Psoas muscle (tissue), 7 donors: ENCODE measurements at regions not wholly inside any gene's neighbourhood (a gene's known extent, or its start where the extent isn't known, plus 50 kb on each side); places are given as distances from the start of the nearest gene placed in this dataset.

ENCODE experiments used
- ATAC-seq, 4 donors: fragments of 200-7000 bp; cut with Tn5 transposase; one replicate each; pipeline ENCODE4 v1.9.1; 2020; ENCODE audit warnings: moderate library complexity in 3 of 4, mild to moderate bottlenecking in 2 of 4
- DNase-seq, 2 donors: peaks; one replicate each; pipeline ENCODE4 v3.0.0-alpha.2; 2020
- H3K27ac ChIP-seq: fragments of 200-600 bp; one replicate; pipeline ENCODE4 v1.8.0; 2022
- H3K27me3 ChIP-seq, 3 donors: fragments of 200-600 bp in 1 of 3; one replicate each; pipeline versions ENCODE4 v1.6.1 to v1.8.0; 2013 to 2022; ENCODE audit warnings: low read length in 2 of 3, mild to moderate bottlenecking in 2 of 3, moderate library complexity in 1 of 3; ENCODE audit not compliant: insufficient read depth in 3 of 3
- H3K36me3 ChIP-seq, 2 donors: fragments of 200-600 bp in 1 of 2; one replicate each; pipeline versions ENCODE4 v1.6.1 to v1.8.0; 2013 to 2022; ENCODE audit warnings: low read depth in 1 of 2, mild to moderate bottlenecking in 1 of 2, moderate library complexity in 1 of 2; ENCODE audit not compliant: insufficient read depth in 1 of 2
- H3K4me1 ChIP-seq: fragments of 200-600 bp; one replicate; pipeline ENCODE4 v1.8.0; 2022
- H3K4me3 ChIP-seq: fragments of 200-600 bp; one replicate; pipeline ENCODE4 v1.8.0; 2022; ENCODE audit warnings: mild to moderate bottlenecking
- H3K9me3 ChIP-seq: fragments of 200-600 bp; one replicate; pipeline ENCODE4 v1.8.0; 2022
- WGBS, 3 donors: extraction: QIAGEN DNeasy Blood & Tissue Kit; methylation state at CpG; one replicate each; pipeline versions ENCODE4 v1.1.6 to v1.1.7; 2013; 5-methylcytosine and 5-hydroxymethylcytosine counted together
- intact Hi-C, 2 donors: fragments of 100-400 bp; cut with DNase I; formaldehyde crosslinking; loops; one replicate each; pipeline versions ENCODE4 v1.11.0 to v1.14.2; 2022
- TF ChIP-seq, protein P1 (sequence below): fragments of 200-600 bp; IDR thresholded peaks from one replicate; pipeline ENCODE4 v1.8.0; 2022; ENCODE audit warnings: antibody characterized with exemption
- donor health status: healthy with polysubstance abuse.
- donor health status: DM: no; HTN: no; CAD: no; lungs with moderate emphysema.
- donor health status: Bipolar disorder and iron deficiency.
- donor health status: healthy.
- donor health status: DM: yes; HTN: yes; CAD: no.
- donor health status: DM: no; HTN: no; CAD: no.
- donor health status: DM: yes; HTN: yes; CAD: no.

DNA sequence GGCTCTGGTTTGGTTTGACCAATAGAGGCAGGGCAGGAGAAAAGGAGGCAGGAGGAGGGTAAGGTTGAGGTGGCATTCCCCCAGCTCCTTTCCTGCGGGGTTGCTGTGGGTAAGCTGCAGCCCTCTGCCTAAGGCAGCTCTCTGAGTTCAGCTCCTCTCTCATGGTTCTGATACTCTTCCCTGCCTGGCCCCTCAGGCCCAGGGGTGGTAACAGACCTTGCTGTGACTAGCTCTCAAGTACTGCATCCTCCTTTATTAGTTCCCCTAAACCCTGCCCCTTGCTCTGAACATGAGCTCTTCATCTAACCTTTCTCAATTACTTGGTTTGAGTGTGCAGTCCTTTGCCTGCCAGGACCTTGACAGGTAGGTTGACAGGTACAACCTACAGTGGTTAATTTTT is 205.5 kb downstream of the SLC4A3 start:
- Histone ChIP-seq H3K9me3 (no peaks in the 10 kb centered on the region), H3K36me3 (no peaks in the 10 kb centered on the region), H3K27me3 (no peaks in the 10 kb centered on the region), H3K27ac (no peak overlapping the region), H3K4me3 (no peak overlapping the region), H3K4me1 (no peaks in the 10 kb centered on the region)
- ATAC-seq = no peak
- intact Hi-C loops = loop anchor here (5.0 to 10.0 kb wide), 2 partner anchors 88 to 96 kb away; no protein-coding TSS in a partner anchor
- TF ChIP-seq, protein P1, sequence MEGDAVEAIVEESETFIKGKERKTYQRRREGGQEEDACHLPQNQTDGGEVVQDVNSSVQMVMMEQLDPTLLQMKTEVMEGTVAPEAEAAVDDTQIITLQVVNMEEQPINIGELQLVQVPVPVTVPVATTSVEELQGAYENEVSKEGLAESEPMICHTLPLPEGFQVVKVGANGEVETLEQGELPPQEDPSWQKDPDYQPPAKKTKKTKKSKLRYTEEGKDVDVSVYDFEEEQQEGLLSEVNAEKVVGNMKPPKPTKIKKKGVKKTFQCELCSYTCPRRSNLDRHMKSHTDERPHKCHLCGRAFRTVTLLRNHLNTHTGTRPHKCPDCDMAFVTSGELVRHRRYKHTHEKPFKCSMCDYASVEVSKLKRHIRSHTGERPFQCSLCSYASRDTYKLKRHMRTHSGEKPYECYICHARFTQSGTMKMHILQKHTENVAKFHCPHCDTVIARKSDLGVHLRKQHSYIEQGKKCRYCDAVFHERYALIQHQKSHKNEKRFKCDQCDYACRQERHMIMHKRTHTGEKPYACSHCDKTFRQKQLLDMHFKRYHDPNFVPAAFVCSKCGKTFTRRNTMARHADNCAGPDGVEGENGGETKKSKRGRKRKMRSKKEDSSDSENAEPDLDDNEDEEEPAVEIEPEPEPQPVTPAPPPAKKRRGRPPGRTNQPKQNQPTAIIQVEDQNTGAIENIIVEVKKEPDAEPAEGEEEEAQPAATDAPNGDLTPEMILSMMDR = no peak
- DNase-seq = no peak
- 89 to 93% (median 92%) methylated on average over 1 of the region's 1 CpG for WGBS, 3 donors

DNA sequence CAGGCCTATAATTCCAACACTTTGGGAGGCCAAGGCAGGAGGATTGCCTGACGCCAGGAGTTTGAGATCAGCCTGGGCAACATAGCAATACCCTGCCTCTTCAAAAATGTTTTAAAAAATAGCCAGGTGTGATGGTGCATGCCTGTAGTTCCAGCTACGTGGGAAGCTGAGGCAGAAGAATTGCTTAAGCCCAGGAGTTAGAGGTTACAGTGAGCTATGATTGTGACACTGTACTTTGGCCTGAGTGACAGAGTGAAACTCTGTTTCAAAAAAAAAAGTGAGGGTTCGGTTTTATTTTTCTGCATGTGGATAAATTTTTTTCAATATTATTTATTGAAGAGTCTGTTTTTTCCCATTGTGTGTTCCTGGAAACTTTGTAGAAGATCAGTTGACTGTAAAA is 208.1 kb downstream of the SLC4A3 start:
- Histone ChIP-seq H3K4me3 (no peak overlapping the region), H3K27me3 (no peaks in the 10 kb centered on the region), H3K36me3 (no peaks in the 10 kb centered on the region), H3K4me1 (no peaks in the 10 kb centered on the region), H3K9me3 (no peaks in the 10 kb centered on the region), H3K27ac (no peak overlapping the region)
- intact Hi-C loops = loop anchor here in 1 of 2 donors (10.0 kb wide), 1 partner anchor 91 kb away; no protein-coding TSS in a partner anchor
- 69 to 91% (median 89%) methylated on average over 3 of the region's 3 CpGs for WGBS, 3 donors
- DNase-seq (no peak), ATAC-seq (no peak)
- TF ChIP-seq, protein P1 = no peak

DNA sequence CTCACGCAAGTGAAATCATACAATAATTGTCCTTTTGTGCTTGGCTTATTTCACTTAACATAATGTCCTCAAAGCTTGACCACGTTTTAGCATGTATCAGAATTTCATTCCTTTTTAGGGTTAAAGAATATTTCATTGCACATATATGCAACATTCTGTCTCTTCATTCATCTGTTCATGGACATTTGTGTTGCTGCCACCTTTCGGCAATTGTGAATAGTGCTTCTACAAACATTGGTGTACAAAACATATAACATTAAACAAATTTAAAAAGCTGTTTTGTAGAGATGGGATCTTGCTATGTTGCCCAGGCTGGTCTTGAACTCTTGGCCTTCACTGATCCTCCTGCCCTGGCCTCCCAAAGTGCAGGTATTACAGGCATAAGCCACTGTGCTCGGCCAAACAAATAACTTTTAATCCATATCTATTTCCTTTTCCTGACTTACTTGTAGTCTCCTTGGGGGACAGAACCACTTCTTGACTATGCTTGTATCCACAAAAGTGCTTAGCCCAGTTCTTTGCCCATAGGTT is 209.3 kb downstream of the SLC4A3 start:
- ATAC-seq (no peak), DNase-seq (no peak)
- no peak overlapping the region for H3K4me3 ChIP-seq
- TF ChIP-seq, protein P1 = peak; percentile 35
- no peaks in the 10 kb centered on the region for H3K27me3 ChIP-seq
- H3K36me3 ChIP-seq = no peaks in the 10 kb centered on the region
- H3K9me3 ChIP-seq = no peaks in the 10 kb centered on the region
- WGBS, 3 donors = 71 to 78% (median 75%) methylated on average over 4 of the region's 4 CpGs
- intact Hi-C loops = loop anchor here in 1 of 2 donors (10.0 kb wide), 1 partner anchor 92 kb away; no protein-coding TSS in a partner anchor
- no peaks in the 10 kb centered on the region for H3K4me1 ChIP-seq
- H3K27ac ChIP-seq = no peak overlapping the region

DNA sequence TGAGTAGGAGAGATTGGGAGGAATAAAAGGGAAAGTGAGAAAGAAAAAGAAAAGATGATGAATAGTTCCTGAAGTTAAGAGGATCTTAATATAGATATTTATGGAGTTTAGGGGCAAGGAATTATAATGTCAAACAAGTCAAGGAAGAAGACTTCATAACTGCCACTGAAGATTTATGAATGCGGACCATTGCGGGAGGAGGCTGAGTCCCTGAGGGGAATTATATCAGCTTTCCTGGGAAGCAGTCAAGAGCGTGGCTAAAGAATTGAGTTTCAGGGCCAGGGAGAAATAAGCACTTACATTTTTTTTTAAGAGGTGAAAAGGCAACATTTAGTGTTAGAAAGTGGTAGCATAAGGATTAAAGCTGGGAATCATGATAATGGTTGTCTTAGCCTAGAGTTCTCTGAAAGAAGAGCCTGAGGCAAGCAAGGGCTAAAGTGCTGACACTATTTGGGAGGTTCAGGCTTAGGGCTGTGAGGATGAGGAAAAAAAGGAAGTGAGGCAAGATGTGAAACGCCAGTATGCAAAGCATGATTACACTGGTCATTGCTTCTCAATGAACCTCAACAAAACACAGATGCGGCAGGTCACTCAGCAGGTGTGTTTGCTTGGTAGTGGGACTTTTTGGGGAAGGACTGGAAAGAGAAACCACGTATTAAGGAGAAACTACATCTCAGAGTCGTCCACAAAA is 217.1 kb downstream of the SLC4A3 start:
- Histone ChIP-seq H3K27me3 (peaks cover 0 to 3% (median 2%) of the 10 kb centered on the region in 3 donors), H3K9me3 (no peaks in the 10 kb centered on the region), H3K36me3 (no peaks in the 10 kb centered on the region), H3K4me1 (no peaks in the 10 kb centered on the region), H3K27ac (no peak overlapping the region), H3K4me3 (no peak overlapping the region)
- intact Hi-C loops = no loop called here
- no peak for ATAC-seq
- WGBS, 3 donors = 46 to 54% (median 50%) methylated on average over 7 of the region's 7 CpGs
- TF ChIP-seq, protein P1 = no peak
- DNase-seq = no peak
